H1 (cell line): ENCODE measurements at regions not wholly inside any gene's neighbourhood (a gene's known extent, or its start where the extent isn't known, plus 50 kb on each side); places are given as distances from the start of the nearest gene placed in this dataset.

Experiments
- CTCF ChIA-PET: fragments of 300-600 bp; sonication (Branson Sonifier 250); formaldehyde crosslinking; loops from one replicate; lab custom pipeline; 2021; ENCODE audit not compliant: partially characterized antibody; lab: Charles Lee
- POLR2A ChIA-PET: fragments of 300-600 bp; sonication (Branson Sonifier 250); formaldehyde crosslinking; loops from one replicate; lab custom pipeline; 2021; ENCODE audit warnings: inconsistent platforms; ENCODE audit not compliant: partially characterized antibody; lab: Charles Lee
- DNase-seq, 2 experiments: peaks; one replicate each; pipeline versions ENCODE4 v3.0.0 to v3.0.0-alpha.2; 2010 to 2022; ENCODE audit warnings: low spot score in 2 of 2, low read depth in 1 of 2, mixed read lengths in 1 of 2
- FAIRE-seq: peaks from 2 replicates; lab custom pipeline; 2011; peaks lifted over from hg19 to GRCh38; lab: Jason Lieb, UNC
- H2AFZ ChIP-seq: 2 replicates; pipeline ENCODE4 v1.8.1; 2012; ENCODE audit warnings: low read length, inconsistent platforms
- H2AK5ac ChIP-seq: 2 replicates; pipeline ENCODE4 v1.6.1; 2013; ENCODE audit warnings: low read depth, low read length
- H2BK120ac ChIP-seq: replicated peaks from 2 replicates; pipeline ENCODE3; 2013; ENCODE audit warnings: low read depth, low read length, inconsistent platforms
- H2BK12ac ChIP-seq: 2 replicates; pipeline ENCODE4 v1.6.1; 2013; ENCODE audit warnings: low read depth, low read length
- H2BK15ac ChIP-seq: 2 replicates; pipeline ENCODE4 v1.6.1; 2013; ENCODE audit warnings: low read length
- H2BK20ac ChIP-seq: 2 replicates; pipeline ENCODE4 v1.6.1; 2013; ENCODE audit warnings: low read length
- H2BK5ac ChIP-seq: 2 replicates; pipeline ENCODE4 v1.6.1; 2013; ENCODE audit warnings: low read depth, low read length
- H3K14ac ChIP-seq: 2 replicates; pipeline ENCODE4 v1.6.1; 2013; ENCODE audit warnings: inconsistent platforms; ENCODE audit not compliant: insufficient read length
- H3K18ac ChIP-seq: 2 replicates; pipeline ENCODE4 v1.6.1; 2013; ENCODE audit warnings: low read length; ENCODE audit errors: extremely low read depth
- H3K23ac ChIP-seq: 2 replicates; pipeline ENCODE4 v1.6.1; 2013; ENCODE audit warnings: inconsistent platforms; ENCODE audit not compliant: insufficient read length
- H3K23me2 ChIP-seq: 2 replicates; pipeline ENCODE4 v1.6.1; 2013; ENCODE audit warnings: low read depth, low read length
- H3K27ac ChIP-seq: 2 replicates; pipeline ENCODE4 v1.6.1; 2011; ENCODE audit warnings: low read depth, low read length, inconsistent platforms
- H3K27me3 ChIP-seq, 4 experiments: replicated peaks in 1 of 4; 1 replicate in 1 of 4; 2 replicates in 3 of 4; pipeline versions ENCODE4 v1.6.1 to v1.8.1; 2011 to 2013; ENCODE audit warnings: low read length in 3 of 4, mild to moderate bottlenecking in 3 of 4, inconsistent platforms in 2 of 4, mixed read lengths in 2 of 4, moderate library complexity in 1 of 4; ENCODE audit not compliant: control insufficient read depth in 3 of 4, insufficient read depth in 3 of 4; ENCODE audit errors: extremely low read depth in 1 of 4
- H3K36me3 ChIP-seq, 4 experiments: 2 replicates each; pipeline versions ENCODE4 v1.6.1 to v1.8.1; 2011 to 2013; ENCODE audit warnings: mild to moderate bottlenecking in 4 of 4, low read length in 3 of 4, moderate library complexity in 2 of 4, control low read depth in 1 of 4, inconsistent platforms in 1 of 4; ENCODE audit not compliant: insufficient read depth in 4 of 4, control insufficient read depth in 2 of 4
- H3K4ac ChIP-seq: replicated peaks from 2 replicates; pipeline ENCODE3; 2013; ENCODE audit warnings: low read length, low read depth, mixed read lengths, inconsistent platforms; ENCODE audit not compliant: insufficient read length
- H3K4me1 ChIP-seq, 4 experiments: replicated peaks in 1 of 4; 1 replicate in 1 of 4; 2 replicates in 3 of 4; pipeline versions ENCODE4 v1.6.1 to v1.8.1; 2011 to 2013; ENCODE audit warnings: low read length in 3 of 4, inconsistent platforms in 2 of 4, mixed read lengths in 1 of 4; ENCODE audit not compliant: insufficient read depth in 4 of 4, control insufficient read depth in 3 of 4
- H3K4me2 ChIP-seq, 2 experiments: 2 replicates each; pipeline versions ENCODE4 v1.6.1 to v1.8.1; 2011 to 2013; ENCODE audit warnings: low read depth in 2 of 2, low read length in 2 of 2, control low read depth in 1 of 2, inconsistent platforms in 1 of 2, mild to moderate bottlenecking in 1 of 2; ENCODE audit not compliant: insufficient read depth in 1 of 2
- H3K4me3 ChIP-seq, 4 experiments: fragments of 200-600, 300-600 bp in 1 of 4; sonication (generic), shearing (Covaris generic), sonication (Bioruptor Twin) in 1 of 4; 2 replicates each; pipeline versions ENCODE4 v1.5.1 to v1.8.1; 2011 to 2016; ENCODE audit warnings: low read length in 4 of 4, low read depth in 3 of 4, control low read depth in 2 of 4, inconsistent platforms in 2 of 4, mild to moderate bottlenecking in 2 of 4, mixed read lengths in 1 of 4, moderate library complexity in 1 of 4; ENCODE audit not compliant: insufficient read depth in 2 of 4; ENCODE audit errors: extremely low read depth in 1 of 4
- H3K56ac ChIP-seq: replicated peaks from 2 replicates; pipeline ENCODE3; 2013; ENCODE audit warnings: low read depth, mild to moderate bottlenecking, mixed read lengths, low read length, inconsistent platforms; ENCODE audit not compliant: insufficient read length
- H3K79me1 ChIP-seq: 2 replicates; pipeline ENCODE4 v1.6.1; 2013; ENCODE audit warnings: low read depth, low read length, control low read depth
- H3K79me2 ChIP-seq, 2 experiments: 2 replicates each; pipeline versions ENCODE4 v1.6.1 to v1.8.1; 2012 to 2013; ENCODE audit warnings: low read length in 2 of 2, mild to moderate bottlenecking in 2 of 2, inconsistent platforms in 1 of 2; ENCODE audit not compliant: insufficient read depth in 2 of 2, control insufficient read depth in 1 of 2
- H3K9ac ChIP-seq, 4 experiments: replicated peaks in 1 of 4; 1 replicate in 1 of 4; 2 replicates in 3 of 4; pipeline versions ENCODE4 v1.6.1 to v1.8.1; 2011 to 2013; ENCODE audit warnings: low read depth in 3 of 4, low read length in 3 of 4, control low read depth in 2 of 4, mild to moderate bottlenecking in 2 of 4, moderate library complexity in 2 of 4, inconsistent platforms in 1 of 4; ENCODE audit errors: extremely low read depth in 1 of 4
- H3K9me3 ChIP-seq, 2 experiments: 2 replicates each; pipeline versions ENCODE4 v1.6.1 to v1.8.1; 2012 to 2013; ENCODE audit warnings: mild to moderate bottlenecking in 2 of 2, moderate library complexity in 2 of 2, control low read depth in 1 of 2, inconsistent platforms in 1 of 2, low read depth in 1 of 2, low read length in 1 of 2, mixed read lengths in 1 of 2; ENCODE audit not compliant: insufficient read depth in 2 of 2
- H4K20me1 ChIP-seq, 2 experiments: replicated peaks in 1 of 2; 2 replicates each; pipeline versions ENCODE3 to v1.8.1; 2011 to 2013; ENCODE audit warnings: inconsistent platforms in 2 of 2, low read length in 2 of 2, mild to moderate bottlenecking in 1 of 2; ENCODE audit not compliant: insufficient read depth in 2 of 2, control insufficient read depth in 1 of 2
- H4K5ac ChIP-seq: 2 replicates; pipeline ENCODE4 v1.6.1; 2013; ENCODE audit warnings: low read length, low read depth, mixed read lengths, inconsistent platforms; ENCODE audit not compliant: insufficient read length
- H4K8ac ChIP-seq: 2 replicates; pipeline ENCODE4 v1.8.0; 2013; ENCODE audit warnings: mild to moderate bottlenecking, moderate library complexity, low read length, inconsistent platforms; ENCODE audit not compliant: insufficient read depth; ENCODE audit errors: extremely low read depth
- H4K91ac ChIP-seq: replicated peaks from 2 replicates; pipeline ENCODE3; 2013; ENCODE audit warnings: low read length, mixed read lengths, inconsistent platforms; ENCODE audit not compliant: insufficient read length
- CEBPB ChIP-seq: IDR thresholded peaks from 2 replicates; pipeline ENCODE4 v1.6.1; 2012; ENCODE audit warnings: low read depth, low read length
- FOSL1 ChIP-seq: IDR thresholded peaks from 2 replicates; pipeline ENCODE4 v1.6.1; 2011; ENCODE audit warnings: mild to moderate bottlenecking, low read depth, low read length, moderate library complexity; ENCODE audit not compliant: insufficient read depth
- GABPA ChIP-seq: IDR thresholded peaks from 2 replicates; pipeline ENCODE4 v1.6.1; 2011; ENCODE audit warnings: mild to moderate bottlenecking, low read length, moderate library complexity, borderline replicate concordance; ENCODE audit not compliant: insufficient read depth
- KDM4A ChIP-seq: IDR thresholded peaks from one replicate; pipeline ENCODE4 v1.7.1; 2012; ENCODE audit warnings: low read depth, mild to moderate bottlenecking, moderate library complexity, low read length, inconsistent platforms; ENCODE audit not compliant: severe bottlenecking
- NANOG ChIP-seq: IDR thresholded peaks from 2 replicates; pipeline ENCODE4 v1.6.1; 2011; ENCODE audit warnings: low read length, low read depth, mild to moderate bottlenecking, inconsistent platforms; ENCODE audit not compliant: insufficient read depth, poor library complexity, severe bottlenecking
- NRF1 ChIP-seq: IDR thresholded peaks from 2 replicates; pipeline ENCODE4 v1.6.1; 2011; ENCODE audit warnings: mild to moderate bottlenecking, low read depth, low read length, improper control_type of control experiment
- POU5F1 ChIP-seq: IDR thresholded peaks from 2 replicates; pipeline ENCODE4 v1.6.1; 2011; ENCODE audit warnings: low read depth, mild to moderate bottlenecking, low read length, moderate library complexity
- RBBP5 ChIP-seq: IDR thresholded peaks from 2 replicates; pipeline ENCODE4 v1.7.1; 2012; ENCODE audit warnings: low read depth, mild to moderate bottlenecking, inconsistent platforms, low read length, moderate library complexity, borderline replicate concordance
- SIX5 ChIP-seq: IDR thresholded peaks from 2 replicates; pipeline ENCODE4 v1.6.1; 2011; ENCODE audit warnings: mild to moderate bottlenecking, low read depth, low read length
- SP1 ChIP-seq: IDR thresholded peaks from 2 replicates; pipeline ENCODE4 v1.6.1; 2011; ENCODE audit warnings: low read depth, low read length
- SP2 ChIP-seq: IDR thresholded peaks from 2 replicates; pipeline ENCODE4 v1.6.1; 2012; ENCODE audit warnings: mild to moderate bottlenecking, low read length, inconsistent platforms
- SUZ12 ChIP-seq: fragments of 200-600 bp; sonication (generic); IDR thresholded peaks from 2 replicates; pipeline ENCODE4 v1.6.1; 2012; ENCODE audit warnings: mild to moderate bottlenecking, inconsistent platforms, low read length, moderate library complexity, mixed read lengths
- TAF1 ChIP-seq: IDR thresholded peaks from 2 replicates; pipeline ENCODE4 v1.6.1; 2011; ENCODE audit warnings: mild to moderate bottlenecking, low read depth, low read length
- TCF12 ChIP-seq: IDR thresholded peaks from 2 replicates; pipeline ENCODE4 v1.6.1; 2011; ENCODE audit warnings: low read depth, mild to moderate bottlenecking, low read length
- TEAD4 ChIP-seq: IDR thresholded peaks from 2 replicates; pipeline ENCODE4 v1.6.1; 2012; ENCODE audit warnings: low read depth, low read length, inconsistent platforms, mixed read lengths
- WGBS, 2 experiments: shearing (Covaris generic) in 1 of 2; methylation state at CpG; one replicate each; pipeline versions ENCODE4 v1.1.6 to v1.1.7; 2013 to 2015; ENCODE audit warnings: low lambda C conversion rate in 2 of 2, mixed read lengths in 2 of 2, inconsistent platforms in 1 of 2, low coverage in 1 of 2, missing lambda C conversion rate in 1 of 2; ENCODE audit not compliant: insufficient replicate concordance in 2 of 2, insufficient coverage in 1 of 2, insufficient read length in 1 of 2; ENCODE audit errors: extremely low coverage in 1 of 2, missing lambda C conversion rate in 1 of 2; 5-methylcytosine and 5-hydroxymethylcytosine counted together
- TF ChIP-seq, protein P1 (sequence below): IDR thresholded peaks from 2 replicates; pipeline ENCODE4 v1.6.1; 2012; ENCODE audit warnings: inconsistent platforms

DNA sequence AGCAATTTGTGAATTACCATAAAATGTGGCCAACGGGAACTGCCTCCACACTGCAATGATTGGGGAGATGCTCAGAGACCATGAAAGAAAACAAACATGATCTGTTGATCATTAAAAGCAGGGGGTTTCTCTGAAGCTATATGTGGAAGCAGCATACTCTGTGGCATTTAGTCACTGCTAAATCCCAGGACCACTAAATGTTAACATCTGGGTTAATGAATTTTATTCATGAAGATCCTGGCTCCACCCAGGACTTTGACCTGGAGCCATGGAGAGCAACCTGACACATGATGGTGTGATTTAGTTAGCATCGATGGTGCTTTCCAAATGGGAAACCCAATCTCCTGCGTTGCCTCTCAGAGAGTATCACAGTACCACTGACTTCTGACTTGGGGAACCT, 497.8 kb downstream of the AGTPBP1 start:
- Histone ChIP-seq H2BK120ac (no peak overlapping the region), H3K9me3 (no peaks in the 10 kb centered on the region; a peak in 1 of 4 replicates), H2BK20ac (no peak overlapping the region), H3K23ac (no peak overlapping the region), H2AK5ac (no peak overlapping the region), H2BK15ac (no peak overlapping the region), H3K56ac (no peak overlapping the region), H3K79me1 (no peaks in the 10 kb centered on the region), H4K5ac (no peak overlapping the region), H2BK12ac (no peak overlapping the region), H4K91ac (no peak overlapping the region), H3K9ac (no peak overlapping the region), H3K18ac (no peak overlapping the region), H3K4me1 (peaks cover 0 to 3% (median 0%) of the 10 kb centered on the region in 4 experiments; a peak in 1 of 7 replicates), H3K4ac (no peak overlapping the region), H3K27me3 (no peaks in the 10 kb centered on the region), H3K4me2 (no peak overlapping the region), H2AFZ (no peak overlapping the region), H2BK5ac (no peak overlapping the region), H3K23me2 (no peaks in the 10 kb centered on the region; the same call in 1 of the 2 replicates), H3K14ac (no peak overlapping the region), H4K8ac (no peak overlapping the region), H3K79me2 (no peaks in the 10 kb centered on the region), H3K36me3 (no peaks in the 10 kb centered on the region), H3K4me3 (no peak overlapping the region), H4K20me1 (no peaks in the 10 kb centered on the region), H3K27ac (no peak overlapping the region)
- 89% methylated on average over 3 of the region's 3 CpGs; no CpG with 5 or more reads in 1 of the 2 experiments for WGBS, 2 experiments
- POLR2A ChIA-PET, result no interaction called here
- CTCF ChIA-PET, result interaction anchor here (0.9 to 1.3 kb wide), 2 partner anchors 9 to 97 kb away, joined by 3 to 5 read pairs; no protein-coding TSS in a partner anchor
- DNase-seq (no peak), FAIRE-seq (no peak)
- TF ChIP-seq NRF1 (no peak), SIX5 (no peak), SP2 (no peak), SUZ12 (no peak), POU5F1 (no peak), TCF12 (no peak), SP1 (no peak), RBBP5 (no peak), TEAD4 (no peak), KDM4A (no peak), TAF1 (no peak), FOSL1 (no peak), GABPA (no peak), CEBPB (no peak), NANOG (no peak)
- TF ChIP-seq, protein P1, sequence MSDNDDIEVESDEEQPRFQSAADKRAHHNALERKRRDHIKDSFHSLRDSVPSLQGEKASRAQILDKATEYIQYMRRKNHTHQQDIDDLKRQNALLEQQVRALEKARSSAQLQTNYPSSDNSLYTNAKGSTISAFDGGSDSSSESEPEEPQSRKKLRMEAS, result no peak
